GM23248 (cell line): ENCODE measurements at regions not wholly inside any gene's neighbourhood (a gene's known extent, or its start where the extent isn't known, plus 50 kb on each side); places are given as distances from the start of the nearest gene placed in this dataset.

Experiments used
- EZH2 ChIP-seq: fragments of 200-600 bp; sonication (generic); IDR thresholded peaks from 2 replicates; pipeline ENCODE4 v1.6.1; 2018; ENCODE audit warnings: antibody characterized with exemption, mild to moderate bottlenecking; ENCODE audit not compliant: insufficient read depth, poor library complexity, severe bottlenecking
- EZH2phosphoT487 ChIP-seq: fragments of 200-600 bp; sonication (generic); IDR thresholded peaks from 2 replicates; pipeline ENCODE4 v1.6.1; 2018; ENCODE audit warnings: antibody characterized with exemption, moderate library complexity, mild to moderate bottlenecking, low read depth; ENCODE audit not compliant: insufficient read depth

DNA sequence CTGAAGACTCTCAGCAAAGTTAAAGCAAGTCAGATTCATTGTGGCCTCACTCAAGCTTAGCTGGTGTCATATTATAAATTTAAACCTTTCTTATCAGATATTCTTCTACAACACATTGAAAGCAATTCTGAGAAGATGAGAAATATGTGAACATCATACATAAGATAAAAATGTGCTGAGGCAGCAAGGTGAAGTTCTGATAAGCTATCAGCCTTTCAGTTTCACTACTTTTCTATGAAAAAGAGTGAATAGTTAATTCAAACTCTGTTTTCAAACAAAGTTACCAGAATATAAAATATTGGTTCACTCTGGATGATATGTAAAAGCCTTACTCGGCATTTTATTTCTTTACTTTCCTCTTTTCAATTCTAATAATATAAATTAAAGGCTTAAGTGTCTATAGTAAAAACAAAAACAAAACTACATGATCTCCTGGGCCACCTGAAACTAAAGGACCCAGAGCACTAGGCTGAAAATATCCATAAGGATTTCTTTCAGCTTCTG, 824.4 kb downstream of the MTRR start:
- no peak for TF ChIP-seq EZH2
- TF ChIP-seq EZH2phosphoT487, result no peak
